ENCODE measurements at regions not wholly inside any gene's neighbourhood (a gene's known extent, or its start where the extent isn't known, plus 50 kb on each side); places are given as distances from the start of the nearest gene placed in this dataset.

DNA sequence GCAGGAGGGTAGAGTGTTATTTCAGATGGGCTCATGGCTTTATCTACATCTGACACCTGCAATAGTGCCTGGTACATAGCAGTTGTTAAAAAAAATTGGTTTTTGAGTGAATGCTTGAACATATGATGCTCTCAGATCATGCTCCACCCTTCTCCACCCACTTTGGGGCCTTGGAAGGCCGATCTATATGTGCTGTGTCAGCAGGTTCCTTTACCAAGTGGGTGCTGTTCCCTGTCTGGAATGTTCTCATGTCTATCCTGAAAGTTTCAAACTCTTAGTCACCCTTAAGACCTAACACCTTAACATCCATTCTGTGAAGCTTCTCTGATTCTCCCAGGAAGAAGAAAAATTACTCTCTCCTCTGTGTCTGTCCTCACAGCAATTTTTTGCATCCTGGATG, 556.3 kb upstream of the TBX3 start:
- TF ChIP-seq, protein P1, sequence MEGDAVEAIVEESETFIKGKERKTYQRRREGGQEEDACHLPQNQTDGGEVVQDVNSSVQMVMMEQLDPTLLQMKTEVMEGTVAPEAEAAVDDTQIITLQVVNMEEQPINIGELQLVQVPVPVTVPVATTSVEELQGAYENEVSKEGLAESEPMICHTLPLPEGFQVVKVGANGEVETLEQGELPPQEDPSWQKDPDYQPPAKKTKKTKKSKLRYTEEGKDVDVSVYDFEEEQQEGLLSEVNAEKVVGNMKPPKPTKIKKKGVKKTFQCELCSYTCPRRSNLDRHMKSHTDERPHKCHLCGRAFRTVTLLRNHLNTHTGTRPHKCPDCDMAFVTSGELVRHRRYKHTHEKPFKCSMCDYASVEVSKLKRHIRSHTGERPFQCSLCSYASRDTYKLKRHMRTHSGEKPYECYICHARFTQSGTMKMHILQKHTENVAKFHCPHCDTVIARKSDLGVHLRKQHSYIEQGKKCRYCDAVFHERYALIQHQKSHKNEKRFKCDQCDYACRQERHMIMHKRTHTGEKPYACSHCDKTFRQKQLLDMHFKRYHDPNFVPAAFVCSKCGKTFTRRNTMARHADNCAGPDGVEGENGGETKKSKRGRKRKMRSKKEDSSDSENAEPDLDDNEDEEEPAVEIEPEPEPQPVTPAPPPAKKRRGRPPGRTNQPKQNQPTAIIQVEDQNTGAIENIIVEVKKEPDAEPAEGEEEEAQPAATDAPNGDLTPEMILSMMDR (IDR thresholded peaks at IDR 0.05; ENCODE audit: extremely low read depth in 1 of 2, insufficient read depth in 1 of 2, low read depth in 1 of 2, low read length in 2 of 2): no peak
- no peak for TF ChIP-seq GATA2 (IDR thresholded peaks at IDR 0.05; ENCODE audit: insufficient read depth, insufficient read length, low read depth, low read length)
- TF ChIP-seq POLR2A (IDR thresholded peaks at IDR 0.05; ENCODE audit: low read depth, low read length): no peak
- TF ChIP-seq, protein P2, sequence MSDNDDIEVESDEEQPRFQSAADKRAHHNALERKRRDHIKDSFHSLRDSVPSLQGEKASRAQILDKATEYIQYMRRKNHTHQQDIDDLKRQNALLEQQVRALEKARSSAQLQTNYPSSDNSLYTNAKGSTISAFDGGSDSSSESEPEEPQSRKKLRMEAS (IDR thresholded peaks at IDR 0.05; ENCODE audit: insufficient read depth, insufficient read length): no peak
- TF ChIP-seq EZH2 (IDR thresholded peaks at IDR 0.05; ENCODE audit: borderline replicate concordance, low read depth, low read length, severe bottlenecking): no peak
- TF ChIP-seq JUN (IDR thresholded peaks at IDR 0.05; ENCODE audit: borderline replicate concordance, insufficient read depth, insufficient read length, low read depth): no peak

All from endothelial cell of umbilical vein (primary cell).